NCI-H2107 treated with DMSO at 0.1 percent for 48 hours (cell line): ENCODE measurements at regions not wholly inside any gene's neighbourhood (a gene's known extent, or its start where the extent isn't known, plus 50 kb on each side); places are given as distances from the start of the nearest gene placed in this dataset.

ENCODE experiments used
- DNase-seq: peaks from one replicate; lab custom pipeline; 2025; ENCODE audit not compliant: unreplicated experiment; lab: John Stamatoyannopoulos, UW

- DNase-seq = no peak
Observed at GRCh38 chr2:149825473-149825872, 237.9 kb upstream of the MMADHC start.

- DNase-seq = no peak
Observed at GRCh38 chr2:149824136-149824535, 236.6 kb upstream of the MMADHC start.

- DNase-seq = peak; percentile 13
Observed at GRCh38 chr2:149819356-149819957, 231.9 kb upstream of the MMADHC start.

GRCh38 chr2:149816756-149817551 lies 229.4 kb upstream of the MMADHC start:
- DNase-seq = no peak

GRCh38 chr2:149815941-149816340 lies 228.4 kb upstream of the MMADHC start:
- DNase-seq = no peak

- DNase-seq = no peak
Observed at GRCh38 chr2:149814901-149815300, 227.3 kb upstream of the MMADHC start.

- no peak for DNase-seq
Observed at GRCh38 chr2:149814049-149814448, 226.5 kb upstream of the MMADHC start.

- DNase-seq = no peak
Observed at GRCh38 chr2:149808556-149808955, 221.0 kb upstream of the MMADHC start.

- DNase-seq = no peak
Observed at GRCh38 chr2:149806651-149807050, 219.1 kb upstream of the MMADHC start.

- no peak for DNase-seq
Observed at GRCh38 chr2:149800624-149801542, 213.3 kb upstream of the MMADHC start.

GRCh38 chr2:149799013-149799705 lies 211.6 kb upstream of the MMADHC start:
- DNase-seq = peak; percentile 52

GRCh38 chr2:149797030-149797429 lies 209.5 kb upstream of the MMADHC start:
- no peak for DNase-seq

- no peak for DNase-seq
Observed at GRCh38 chr2:149789549-149789948, 202.0 kb upstream of the MMADHC start.

- no peak for DNase-seq
Observed at GRCh38 chr2:149787206-149787605, 199.6 kb upstream of the MMADHC start.

- DNase-seq = no peak
Observed at GRCh38 chr2:149783284-149783683, 195.7 kb upstream of the MMADHC start.

GRCh38 chr2:149782572-149782971 lies 195.0 kb upstream of the MMADHC start:
- no peak for DNase-seq

GRCh38 chr2:149781263-149781808 lies 193.8 kb upstream of the MMADHC start:
- no peak for DNase-seq

GRCh38 chr2:149773006-149773405 lies 185.4 kb upstream of the MMADHC start:
- no peak for DNase-seq

- DNase-seq = peak; percentile 23
Observed at GRCh38 chr2:149768320-149768799, 180.8 kb upstream of the MMADHC start.

GRCh38 chr2:149767516-149767974 lies 180.0 kb upstream of the MMADHC start:
- no peak for DNase-seq
